M059J (cell line): ENCODE measurements at regions not wholly inside any gene's neighbourhood (a gene's known extent, or its start where the extent isn't known, plus 50 kb on each side); places are given as distances from the start of the nearest gene placed in this dataset.
"Not testable (repeated sequence)": the region's sequence is repeated elsewhere in the genome, so short reads cannot be mapped to it uniquely, and the experiment has no call there.

Source experiments
- DNase-seq: peaks from one replicate; pipeline ENCODE4 v3.0.0-alpha.2; 2012; ENCODE audit warnings: low read depth

DNA sequence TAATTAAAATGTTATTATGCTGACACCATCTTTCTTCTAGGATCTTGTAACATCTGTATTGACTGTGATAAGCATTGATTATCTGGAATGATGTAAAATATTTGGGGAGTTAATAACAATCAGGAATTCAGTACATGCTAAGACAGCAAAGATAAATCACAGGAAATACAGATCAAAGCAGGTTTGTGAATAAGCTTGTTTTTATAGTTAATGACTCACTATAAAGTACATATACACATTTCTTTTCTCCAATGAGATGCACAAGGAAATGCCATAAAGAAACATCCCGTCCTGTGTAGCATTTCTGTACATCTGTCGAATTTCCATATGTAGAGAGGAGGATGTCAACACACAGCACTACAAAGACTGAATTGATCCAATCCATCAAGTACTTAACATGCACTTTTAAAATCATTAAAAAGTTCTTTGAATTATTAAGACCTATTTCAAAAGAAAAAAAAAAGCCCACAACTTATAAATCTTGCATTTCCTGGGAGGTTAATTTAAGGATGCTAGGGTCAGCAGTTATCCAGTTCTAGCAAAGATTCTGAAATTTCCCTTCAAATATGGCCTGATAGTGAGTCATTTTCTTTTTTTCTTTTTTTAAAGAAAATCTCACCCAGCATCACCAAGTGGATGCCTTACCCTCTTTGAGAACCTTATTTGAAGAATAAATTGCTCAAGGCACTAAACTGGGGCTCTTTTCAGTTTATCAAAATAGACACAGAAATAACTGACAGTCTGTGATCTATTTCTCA, 243.2 kb upstream of the NR5A2 start:
- DNase-seq: peak; percentile 50

DNA sequence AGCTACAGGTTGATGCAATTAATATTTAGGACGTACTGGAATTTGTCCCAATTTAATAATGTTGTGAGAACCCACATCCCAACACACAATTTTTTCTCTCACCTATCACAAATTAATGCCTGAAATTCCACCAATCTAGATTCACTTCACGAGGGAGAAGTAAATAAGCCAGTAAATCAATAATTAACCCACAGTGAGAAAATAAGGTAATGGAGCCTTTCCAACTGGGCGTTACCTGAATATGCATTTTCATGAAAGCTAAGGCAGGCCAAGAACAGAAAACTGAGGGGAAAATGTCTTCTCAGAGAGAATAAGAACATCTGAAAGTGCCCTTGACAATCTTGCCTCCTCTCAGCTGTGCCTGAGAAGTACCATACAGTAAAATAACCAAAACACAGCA, 240.8 kb upstream of the NR5A2 start:
- no peak for DNase-seq

DNA sequence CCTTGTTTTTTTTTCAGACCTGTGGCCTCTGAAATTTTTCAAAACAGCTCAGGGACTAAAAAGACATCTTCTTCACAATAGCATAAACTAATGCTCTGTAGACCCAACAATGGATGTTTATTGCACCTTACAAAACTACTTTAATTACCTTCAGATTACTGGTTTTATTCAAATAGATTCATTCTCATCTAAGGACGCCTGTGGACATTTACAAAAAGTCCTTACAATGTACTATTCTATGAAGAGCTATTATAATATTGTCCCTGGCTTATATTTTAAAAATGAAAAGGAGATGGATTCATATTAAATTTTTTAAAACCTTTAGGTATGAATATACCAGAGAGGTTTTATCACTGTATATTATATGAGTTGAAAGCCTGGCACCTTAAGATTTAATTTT, 238.4 kb upstream of the NR5A2 start:
- DNase-seq: no peak

DNA sequence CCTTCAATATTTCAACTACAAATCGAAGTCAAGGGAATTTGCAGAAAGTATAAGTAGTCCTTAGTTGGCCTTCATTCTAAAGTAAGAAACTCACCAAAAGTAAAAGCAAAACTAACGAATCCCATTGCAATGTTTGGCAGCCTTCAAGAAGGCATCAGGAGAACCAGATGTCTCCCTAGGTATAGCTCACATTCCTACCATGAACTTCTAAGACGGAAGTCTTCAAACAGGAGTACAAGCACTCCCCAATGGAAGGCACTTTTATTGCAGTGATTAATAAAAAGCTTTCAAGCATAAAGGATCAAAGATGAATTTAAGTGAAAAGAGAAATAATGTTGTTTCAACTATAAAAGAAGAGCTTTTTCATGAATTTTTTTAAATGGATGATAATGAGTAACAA, 236.0 kb upstream of the NR5A2 start:
- no peak for DNase-seq

DNA sequence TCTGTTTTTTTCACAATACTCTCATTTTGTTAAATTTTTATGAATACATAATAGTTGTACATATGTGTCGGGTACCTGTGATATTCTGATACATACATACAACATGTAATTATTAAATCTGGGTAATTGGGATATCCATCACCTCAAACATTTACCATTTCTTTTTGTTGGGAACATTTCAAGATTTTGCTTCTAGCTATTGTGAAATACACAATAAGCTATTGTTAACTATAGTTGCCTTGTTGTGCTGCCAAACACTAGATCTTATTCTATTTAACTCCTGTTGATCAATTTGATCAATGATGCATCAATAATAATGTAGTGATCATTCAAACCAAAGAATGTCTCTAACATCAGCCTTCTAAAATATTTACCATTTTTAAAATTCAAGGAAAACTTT, 234.6 kb upstream of the NR5A2 start:
- no peak for DNase-seq

DNA sequence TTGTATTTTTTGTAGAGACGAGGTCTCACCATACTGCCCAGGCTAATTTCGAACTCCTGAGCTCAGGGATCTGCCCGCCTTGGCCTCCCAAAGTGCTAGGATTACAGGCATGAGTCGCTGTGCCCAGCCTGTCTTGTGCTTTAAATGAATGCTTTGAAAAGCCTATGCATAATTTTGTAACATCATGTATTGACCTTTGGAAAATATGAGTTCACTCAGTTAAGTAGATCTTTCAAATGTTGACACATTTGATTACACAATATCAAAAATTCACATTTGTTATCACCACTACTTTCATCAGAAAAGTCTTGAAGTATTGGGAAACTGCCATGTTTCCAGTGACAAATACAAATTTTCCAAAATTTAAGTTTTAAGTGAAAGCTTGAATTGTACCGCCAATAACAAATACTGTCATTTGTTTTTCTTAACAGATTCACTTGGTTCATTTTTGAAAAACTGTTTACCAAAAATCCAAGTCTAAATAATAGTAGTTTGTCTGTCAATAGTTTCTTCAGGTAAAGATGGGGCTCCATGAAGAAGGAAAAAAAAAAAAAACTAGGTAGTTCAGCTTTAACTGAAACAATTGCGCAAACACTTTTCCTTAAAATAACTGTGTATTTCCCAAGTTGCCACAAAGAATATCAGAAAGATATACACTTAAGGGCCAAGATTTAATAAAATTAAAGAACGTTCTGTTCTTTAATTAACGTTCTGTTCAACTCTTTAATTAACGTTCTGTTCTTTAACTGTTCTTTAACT, 233.2 kb upstream of the NR5A2 start:
- DNase-seq: no peak

DNA sequence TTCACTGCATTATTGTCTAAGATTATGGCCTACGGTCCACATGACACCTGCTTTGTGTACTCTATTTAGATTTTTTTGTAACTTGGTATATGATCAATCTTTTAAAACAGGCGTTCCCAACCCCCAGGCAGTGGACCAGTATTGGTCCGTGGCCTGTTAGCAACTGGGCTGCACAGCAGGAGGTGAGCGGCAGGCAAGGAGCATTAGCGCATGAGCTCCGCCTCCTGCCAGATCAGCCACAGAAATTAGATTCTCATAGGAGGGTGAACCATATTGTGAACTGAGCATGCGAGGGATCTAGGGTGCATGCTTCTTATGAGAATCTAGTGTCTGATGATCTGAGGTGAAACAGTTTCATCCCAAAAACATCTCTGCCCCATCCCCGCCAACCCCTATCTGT, 228.4 kb upstream of the NR5A2 start:
- DNase-seq: no peak

DNA sequence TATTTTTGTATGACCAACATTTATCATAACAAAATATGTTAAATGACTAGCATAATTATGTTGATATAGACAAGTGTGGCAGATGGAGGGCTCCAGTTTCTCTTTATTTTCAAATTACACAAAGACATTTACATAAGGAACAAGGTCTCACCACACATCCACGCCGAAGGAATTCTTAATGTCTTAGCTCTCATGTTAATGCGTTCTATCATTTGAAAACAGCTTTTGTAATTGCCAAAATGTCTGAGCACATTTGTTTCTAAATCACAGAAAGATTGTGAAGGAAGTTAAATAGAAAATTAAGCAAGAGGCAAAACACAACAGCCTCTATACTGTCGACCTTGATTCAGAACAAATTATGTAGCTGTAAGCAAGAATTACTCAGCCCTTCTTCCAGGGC, 223.0 kb upstream of the NR5A2 start:
- no peak for DNase-seq

DNA sequence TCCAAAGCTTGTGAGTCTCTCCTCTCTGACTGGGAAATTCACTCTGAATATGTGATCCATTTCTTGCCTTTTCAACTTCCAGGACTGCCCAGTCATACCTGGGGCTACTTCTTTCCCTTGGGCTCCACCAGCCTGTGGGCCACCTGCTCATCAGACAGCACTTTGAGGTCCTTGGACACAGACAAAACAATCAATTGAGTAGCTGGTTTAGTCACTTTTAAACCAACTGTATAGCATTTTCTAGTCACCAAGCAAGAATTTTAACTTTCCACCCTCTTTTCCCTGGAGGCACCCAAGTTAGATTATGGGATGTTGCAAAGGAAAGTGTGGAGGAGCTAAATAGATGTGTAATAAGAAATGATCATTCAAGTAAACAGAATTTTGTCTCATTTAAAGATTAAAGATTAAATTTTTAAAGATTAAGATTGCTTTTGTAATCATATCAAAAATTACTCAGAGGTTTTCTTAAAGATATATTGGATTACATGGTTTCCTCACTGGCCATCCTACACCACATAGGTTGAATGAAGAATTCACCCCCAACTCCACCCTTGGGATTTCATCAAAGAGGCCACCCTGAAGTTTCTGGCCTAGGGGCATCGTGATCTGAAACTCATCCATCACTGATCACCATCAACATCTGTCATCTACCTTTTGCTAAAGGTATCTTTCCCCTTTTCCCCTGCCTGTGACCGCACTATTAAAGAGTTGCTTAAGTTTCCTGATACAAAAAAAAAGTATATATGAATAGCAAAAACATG, 219.2 kb upstream of the NR5A2 start:
- DNase-seq: peak; percentile 65

DNA sequence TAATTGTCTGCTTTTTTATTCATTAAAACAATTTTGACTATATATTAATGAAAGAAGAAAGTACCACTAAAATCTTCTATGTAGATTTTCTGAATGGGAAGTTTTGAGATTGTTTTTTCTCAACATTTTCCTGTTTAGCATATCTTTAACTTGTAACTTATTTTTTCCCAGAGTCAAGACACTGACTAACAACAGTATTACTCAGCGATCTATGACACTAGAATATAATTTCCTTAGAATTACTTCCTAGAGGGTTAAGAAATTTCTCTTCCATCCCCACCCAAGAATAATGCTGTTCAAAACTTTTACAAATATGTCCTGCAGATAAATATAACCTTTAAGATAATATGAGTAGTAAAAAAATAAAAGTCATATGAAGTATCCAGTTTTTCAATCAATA, 218.2 kb upstream of the NR5A2 start:
- no peak for DNase-seq

DNA sequence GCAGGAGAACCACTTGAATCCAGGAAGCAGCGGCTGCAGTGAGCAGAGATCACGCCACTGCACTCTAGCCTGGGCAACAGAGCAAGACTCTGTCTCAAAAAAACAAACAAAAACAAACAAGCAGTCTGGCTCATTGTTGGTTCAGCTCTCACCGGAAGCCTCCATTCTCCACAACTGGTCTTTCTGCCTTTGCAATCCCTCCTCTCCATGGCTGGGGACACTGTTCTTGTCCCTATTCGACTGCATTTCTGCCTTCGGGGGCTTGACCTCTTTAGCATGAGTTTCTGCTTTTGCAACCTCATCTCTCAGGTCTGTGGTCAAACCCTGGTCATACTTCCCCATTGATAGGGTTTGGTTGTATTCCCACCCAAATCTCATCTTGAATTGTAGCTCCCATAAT, 216.3 kb upstream of the NR5A2 start:
- DNase-seq: no peak

DNA sequence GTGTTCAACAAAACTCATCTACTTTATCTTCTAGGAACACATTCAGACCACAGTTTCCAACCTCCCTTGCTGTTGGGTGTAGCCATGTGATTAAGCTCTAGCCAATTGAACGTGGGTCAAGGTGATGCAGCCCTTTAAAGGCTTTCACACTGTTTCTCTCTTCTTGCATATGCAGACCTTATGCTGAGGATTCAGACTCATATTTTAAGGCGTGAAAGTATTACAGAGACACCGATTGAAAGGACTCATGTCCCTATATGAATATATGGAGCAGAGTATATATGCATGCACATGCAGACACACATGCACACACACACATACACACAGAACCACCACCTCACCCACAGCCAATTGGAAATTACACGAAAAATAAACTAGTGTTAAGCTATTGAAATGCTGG, 214.3 kb upstream of the NR5A2 start:
- DNase-seq: no peak

DNA sequence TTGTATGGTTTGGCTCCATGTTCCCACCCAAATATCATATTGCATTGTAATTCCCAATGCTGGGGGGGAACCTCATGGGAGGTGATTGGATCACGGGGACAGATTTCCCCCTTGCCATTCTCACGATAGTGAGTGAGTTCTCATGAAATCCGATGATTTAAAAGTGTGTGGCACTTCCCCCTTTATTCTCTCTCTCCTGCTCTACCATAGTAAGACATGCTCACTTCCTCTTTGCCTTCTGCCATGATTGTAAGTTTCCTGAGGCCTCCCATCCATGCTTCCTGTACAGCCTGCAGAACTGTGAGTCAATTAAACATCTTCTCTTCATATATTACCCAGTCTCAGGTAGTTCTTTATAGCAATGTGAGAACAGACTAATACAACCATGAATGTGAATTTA, 211.6 kb upstream of the NR5A2 start:
- DNase-seq: no peak

DNA sequence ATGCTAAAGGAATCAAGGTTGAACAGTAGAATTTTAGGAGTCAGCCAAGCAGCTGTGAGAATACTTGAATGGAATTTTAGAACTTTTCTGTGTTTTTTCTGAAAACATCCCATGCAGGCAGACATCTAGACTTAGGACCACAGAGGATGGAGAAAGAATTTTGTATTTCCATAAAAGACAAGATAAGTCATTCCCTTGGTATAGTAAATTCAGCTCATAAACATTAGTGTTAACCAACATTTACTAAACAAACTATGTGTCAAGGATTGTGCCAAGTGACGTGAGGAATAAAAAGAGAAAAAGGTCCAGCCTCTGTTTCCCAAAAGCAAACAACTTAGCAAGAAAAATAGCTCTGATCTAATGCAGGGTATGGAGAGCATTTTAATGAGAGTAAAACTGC, 210.2 kb upstream of the NR5A2 start:
- DNase-seq: no peak

DNA sequence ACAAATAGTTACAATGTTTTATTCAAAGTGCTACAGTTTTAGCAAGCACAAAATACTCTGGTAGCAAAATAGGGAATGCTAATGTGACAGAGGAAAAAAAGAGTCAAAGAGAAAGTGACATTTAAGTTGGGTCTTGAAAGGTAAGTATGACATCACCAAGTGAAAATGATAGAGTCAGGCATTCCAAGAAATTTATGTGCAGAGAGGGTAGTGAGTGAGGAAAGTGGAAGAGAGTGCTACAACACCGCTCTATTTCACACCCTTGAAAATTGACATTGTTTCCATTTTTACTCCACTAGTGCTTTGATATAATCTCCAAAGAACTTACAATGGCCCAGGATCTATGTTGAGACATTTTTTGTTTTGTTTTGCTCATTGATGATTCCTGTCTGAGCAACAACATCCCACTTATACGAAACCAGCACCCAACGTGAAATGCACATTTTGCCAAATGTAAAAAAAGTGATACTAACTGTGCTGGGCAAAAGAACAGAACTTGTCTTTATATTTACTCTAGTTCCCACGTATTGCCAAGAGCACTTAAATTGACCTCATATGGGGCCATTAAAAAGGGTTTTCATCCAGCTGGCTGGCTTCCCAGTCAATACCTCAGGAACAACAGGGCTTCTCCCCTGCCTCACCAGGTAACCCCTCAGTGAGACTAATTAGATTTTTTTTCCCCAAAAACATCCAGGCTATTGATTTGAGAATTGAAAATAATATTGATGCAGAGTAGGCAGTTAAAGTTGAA, 206.3 kb upstream of the NR5A2 start:
- peak; percentile 10 for DNase-seq

DNA sequence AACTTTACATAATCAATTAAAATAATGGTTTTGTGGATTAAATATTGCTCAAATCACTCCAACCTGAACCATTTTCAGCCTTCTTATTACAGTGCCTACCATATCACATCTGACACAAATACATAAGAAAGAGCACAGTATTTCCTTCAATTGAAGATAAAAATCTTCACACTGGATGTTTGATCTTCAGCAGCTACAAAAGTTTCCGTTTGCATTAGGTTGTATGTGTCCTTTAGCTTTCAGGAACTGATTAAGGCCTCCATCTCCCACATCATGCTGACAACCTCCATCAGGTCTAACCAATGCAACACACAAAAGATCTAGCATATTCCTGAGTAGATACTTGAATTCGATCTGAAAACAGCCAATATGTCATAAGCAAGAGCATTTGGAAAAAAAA, 195.1 kb upstream of the NR5A2 start:
- no peak for DNase-seq

DNA sequence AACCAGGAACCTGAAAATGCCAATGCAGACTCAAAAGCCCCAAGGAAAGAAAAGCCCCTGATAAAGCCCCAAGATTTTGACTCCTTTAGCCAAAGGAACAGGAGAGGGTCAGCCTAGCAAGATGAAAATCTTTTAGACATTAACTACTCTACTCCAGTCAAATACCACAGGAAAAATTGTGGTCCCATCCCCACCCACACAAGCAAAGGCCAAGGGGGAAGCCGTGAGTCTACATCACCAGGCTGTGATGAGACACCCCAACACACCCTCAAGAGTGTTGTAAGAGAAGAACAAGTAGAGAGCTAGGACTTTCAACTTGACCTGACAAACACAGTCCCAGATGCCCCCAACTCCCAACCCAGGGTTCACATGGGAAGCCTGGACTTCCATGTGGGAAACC, 192.8 kb upstream of the NR5A2 start:
- DNase-seq: no peak

DNA sequence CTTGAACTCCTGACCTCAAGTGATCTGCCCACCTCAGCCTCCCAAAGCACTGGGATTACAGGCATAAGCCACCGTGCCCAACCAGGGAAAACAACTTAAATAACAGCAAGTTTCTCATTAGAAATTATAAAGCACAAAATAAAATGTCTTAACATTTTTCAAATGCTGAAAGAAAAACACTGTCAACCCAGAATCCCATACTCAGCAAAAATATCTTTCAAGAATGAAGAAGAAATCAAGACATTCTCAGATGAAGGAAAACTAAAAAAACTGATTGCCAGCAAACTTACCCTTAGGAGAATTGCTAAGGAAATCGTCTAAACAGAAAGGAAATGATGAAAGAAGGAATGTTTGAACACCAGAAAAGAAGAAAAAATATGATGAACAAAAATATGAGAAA, 191.1 kb upstream of the NR5A2 start:
- DNase-seq: no peak

DNA sequence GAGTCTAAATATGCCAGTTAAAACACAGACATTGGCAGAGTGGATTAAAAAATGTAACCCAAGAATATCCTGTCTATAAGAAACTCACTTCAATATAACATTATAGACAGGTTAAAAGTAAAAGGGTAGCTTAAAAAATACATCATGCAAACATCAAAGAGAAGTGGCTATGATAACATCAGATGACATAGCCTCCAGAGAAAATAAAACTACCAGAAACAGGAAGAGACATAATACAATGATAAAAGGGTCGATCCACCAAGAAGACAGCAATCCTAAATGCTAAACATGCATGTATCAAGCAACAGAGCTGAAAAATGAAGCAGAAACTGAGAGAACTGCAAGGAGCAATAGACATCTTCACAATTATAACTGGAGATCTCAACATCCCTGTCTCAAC, 190.2 kb upstream of the NR5A2 start:
- no peak for DNase-seq

DNA sequence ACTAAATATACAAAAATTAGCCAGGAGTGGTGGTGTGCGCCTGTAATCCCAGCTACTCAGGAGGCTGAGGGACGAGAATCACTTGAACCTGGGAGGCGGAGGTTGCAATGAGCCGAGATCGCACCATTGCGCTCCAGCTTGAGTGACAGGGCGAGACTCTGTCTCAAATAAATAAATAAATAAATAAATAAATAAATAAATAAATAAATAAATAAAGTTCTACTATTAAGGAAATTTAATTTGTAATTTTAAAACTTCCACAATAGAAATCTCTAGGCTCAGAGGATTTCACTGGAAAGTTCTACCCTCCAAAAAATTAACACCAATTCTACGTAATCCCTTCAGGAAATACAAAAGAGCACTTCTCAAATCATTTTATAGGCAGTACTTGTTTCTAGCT, 187.9 kb upstream of the NR5A2 start:
- not testable (repeated sequence) for DNase-seq

DNA sequence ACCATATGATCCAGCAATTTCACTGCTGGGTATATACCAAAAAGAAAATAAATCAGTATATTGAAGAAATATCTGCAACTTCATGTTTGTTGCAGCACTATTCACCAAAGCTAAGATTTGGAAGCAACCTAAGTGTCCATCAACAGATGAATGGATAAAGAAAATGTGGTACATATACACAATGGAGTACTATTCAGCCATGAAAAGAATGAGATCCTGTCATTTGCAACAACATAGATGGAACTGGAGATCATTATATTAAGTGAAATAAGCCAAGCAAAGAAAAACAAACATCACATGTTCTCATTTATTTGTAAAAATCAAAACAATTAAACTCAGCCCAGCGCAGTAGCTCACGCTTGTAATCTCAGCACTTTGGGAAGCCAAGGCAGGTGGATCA, 184.4 kb upstream of the NR5A2 start:
- not testable (repeated sequence) for DNase-seq

DNA sequence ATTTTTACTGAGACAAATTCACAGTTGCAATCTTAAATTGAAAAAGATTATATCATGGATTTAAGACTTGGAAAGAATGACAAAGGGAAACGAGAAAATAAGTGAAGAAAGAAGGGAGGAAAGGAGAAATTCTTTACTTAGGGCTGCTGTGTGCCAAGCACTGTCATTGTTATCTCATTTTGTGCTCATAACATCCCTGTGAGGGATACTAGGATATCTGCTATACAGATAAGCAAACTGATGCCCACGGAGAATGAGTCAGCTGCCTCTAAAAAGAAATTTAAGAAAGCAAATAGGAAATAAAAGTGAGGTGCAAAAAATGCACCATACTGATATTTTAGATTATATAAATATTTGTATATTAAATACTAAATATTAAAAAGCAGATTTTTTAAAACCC, 183.6 kb upstream of the NR5A2 start:
- DNase-seq: no peak
